A549 (cell line): ENCODE measurements at regions not wholly inside any gene's neighbourhood (a gene's known extent, or its start where the extent isn't known, plus 50 kb on each side); places are given as distances from the start of the nearest gene placed in this dataset.

Source experiments
- HDAC2 ChIP-seq: fragments of 200-600 bp; sonication (generic); IDR thresholded peaks from 2 replicates; pipeline ENCODE4 v1.6.1; 2016
- KDM1A ChIP-seq: fragments of 200-600 bp; sonication (generic); IDR thresholded peaks from 2 replicates; pipeline ENCODE4 v1.6.1; 2016; ENCODE audit warnings: low read depth, mild to moderate bottlenecking
- RAD21 ChIP-seq, 2 experiments: fragments of >200 bp in 1 of 2; sonication (Bioruptor Twin) in 1 of 2; formaldehyde crosslinking in 1 of 2; IDR thresholded peaks in 1 of 2; conservative IDR thresholded peaks in 1 of 2; 2 replicates in 1 of 2; 3 replicates in 1 of 2; pipeline ENCODE4 v1.6.1; 2012 to 2018; ENCODE audit warnings: inconsistent platforms in 1 of 2
- TF ChIP-seq, protein P1 (sequence below): fragments of >200 bp; sonication (Bioruptor Twin); formaldehyde crosslinking; IDR thresholded peaks from 3 replicates; pipeline ENCODE4 v1.5.1; 2016

DNA sequence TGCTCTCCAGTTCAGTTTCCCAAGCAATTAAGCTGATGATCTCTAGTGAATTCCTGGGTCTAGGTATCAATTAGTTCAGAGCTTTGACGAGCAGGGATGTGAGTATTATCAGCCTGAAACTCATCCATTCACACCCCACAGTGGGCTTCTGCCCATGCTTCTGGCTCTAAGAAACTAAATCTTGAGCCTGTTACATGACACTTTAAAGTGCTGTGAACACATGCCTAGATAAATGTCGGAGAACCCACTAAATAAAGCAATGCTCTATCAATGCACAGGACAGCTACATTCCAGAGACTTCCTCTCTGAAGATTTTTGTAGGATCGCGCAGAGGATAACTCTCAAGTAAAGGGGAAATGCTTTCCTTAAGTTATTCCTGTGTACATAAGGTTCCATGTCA, 356.5 kb upstream of the TNP1 start:
- TF ChIP-seq KDM1A (no peak), HDAC2 (no peak), RAD21 (conservative IDR thresholded peaks at IDR 0.05 in 1 of 2, IDR thresholded peaks at IDR 0.05 in 1 of 2) (no peak)
- TF ChIP-seq, protein P1, sequence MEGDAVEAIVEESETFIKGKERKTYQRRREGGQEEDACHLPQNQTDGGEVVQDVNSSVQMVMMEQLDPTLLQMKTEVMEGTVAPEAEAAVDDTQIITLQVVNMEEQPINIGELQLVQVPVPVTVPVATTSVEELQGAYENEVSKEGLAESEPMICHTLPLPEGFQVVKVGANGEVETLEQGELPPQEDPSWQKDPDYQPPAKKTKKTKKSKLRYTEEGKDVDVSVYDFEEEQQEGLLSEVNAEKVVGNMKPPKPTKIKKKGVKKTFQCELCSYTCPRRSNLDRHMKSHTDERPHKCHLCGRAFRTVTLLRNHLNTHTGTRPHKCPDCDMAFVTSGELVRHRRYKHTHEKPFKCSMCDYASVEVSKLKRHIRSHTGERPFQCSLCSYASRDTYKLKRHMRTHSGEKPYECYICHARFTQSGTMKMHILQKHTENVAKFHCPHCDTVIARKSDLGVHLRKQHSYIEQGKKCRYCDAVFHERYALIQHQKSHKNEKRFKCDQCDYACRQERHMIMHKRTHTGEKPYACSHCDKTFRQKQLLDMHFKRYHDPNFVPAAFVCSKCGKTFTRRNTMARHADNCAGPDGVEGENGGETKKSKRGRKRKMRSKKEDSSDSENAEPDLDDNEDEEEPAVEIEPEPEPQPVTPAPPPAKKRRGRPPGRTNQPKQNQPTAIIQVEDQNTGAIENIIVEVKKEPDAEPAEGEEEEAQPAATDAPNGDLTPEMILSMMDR = no peak
